ENCODE measurements at regions not wholly inside any gene's neighbourhood (a gene's known extent, or its start where the extent isn't known, plus 50 kb on each side); places are given as distances from the start of the nearest gene placed in this dataset.

DNA sequence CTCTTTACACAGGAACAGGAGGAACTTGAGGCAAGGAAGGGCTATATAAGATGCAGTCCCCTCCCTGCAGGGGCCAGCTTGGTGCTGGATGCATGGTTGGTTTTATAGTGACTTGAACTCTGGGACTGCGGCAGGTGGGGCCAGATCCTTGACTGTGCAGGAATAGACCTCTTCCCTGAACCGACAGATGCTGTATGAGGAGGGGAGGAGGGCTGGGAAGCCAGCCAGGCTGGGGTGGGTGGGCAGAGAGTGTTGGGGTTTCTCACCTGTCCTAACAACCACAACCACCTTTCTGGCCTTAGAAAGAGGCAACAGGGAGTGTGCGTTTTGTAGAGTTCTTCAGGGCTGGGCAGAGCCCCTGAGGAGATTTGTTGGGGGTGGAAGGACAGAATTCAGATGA, 798.1 kb downstream of the KCNJ18 start:
- TF ChIP-seq TAF1 (IDR thresholded peaks at IDR 0.05; ENCODE audit: borderline replicate concordance, low read depth, low read length) = no peak
- TF ChIP-seq POLR2A (IDR thresholded peaks at IDR 0.05; ENCODE audit: low read depth, low read length) = no peak
